BJ (cell line): ENCODE measurements at regions not wholly inside any gene's neighbourhood (a gene's known extent, or its start where the extent isn't known, plus 50 kb on each side); places are given as distances from the start of the nearest gene placed in this dataset.

Experiments
- CTCF ChIA-PET: fragments of 350-600 bp; formaldehyde crosslinking; extraction: SDS; loops from one replicate; lab custom pipeline; 2021; ENCODE audit warnings: antibody characterized with exemption, inconsistent platforms; lab: Yijun Ruan, JAX
- POLR2A ChIA-PET: fragments of 300-600 bp; sonication (Branson Sonifier 250); formaldehyde crosslinking; extraction: SDS; loops from one replicate; lab custom pipeline; 2021; ENCODE audit warnings: antibody characterized with exemption; lab: Charles Lee
- DNase-seq: peaks from one replicate; pipeline ENCODE4 v3.0.0-alpha.2; 2011; ENCODE audit warnings: low read depth
- H3K27me3 ChIP-seq: 2 replicates; pipeline ENCODE4 v1.6.0; 2011; ENCODE audit warnings: low read length; ENCODE audit not compliant: control insufficient read depth, insufficient read depth
- H3K36me3 ChIP-seq: 2 replicates; pipeline ENCODE4 v1.5.1; 2011; ENCODE audit warnings: low read length; ENCODE audit not compliant: control insufficient read depth, insufficient read depth
- H3K4me3 ChIP-seq: 2 replicates; pipeline ENCODE4 v1.5.1; 2011; ENCODE audit warnings: low read depth, mild to moderate bottlenecking, control low read depth, low read length
- CTCF ChIP-seq: IDR thresholded peaks from 2 replicates; pipeline ENCODE4 v1.5.1; 2011; ENCODE audit warnings: low read depth, mild to moderate bottlenecking, control low read depth, inconsistent platforms, low read length, moderate library complexity; ENCODE audit not compliant: insufficient read depth

GRCh38 chr11:88414981-88415413, 77.5 kb upstream of the CTSC start:
- CTCF ChIA-PET: no interaction called here
- DNase-seq: no peak
- no peak overlapping the region for H3K4me3 ChIP-seq
- POLR2A ChIA-PET: no interaction called here
- no peaks in the 10 kb centered on the region for H3K36me3 ChIP-seq
- TF ChIP-seq CTCF: no peak
- no peaks in the 10 kb centered on the region for H3K27me3 ChIP-seq

- POLR2A ChIA-PET: interaction anchor here (0.6 kb wide), 1 partner anchor 1630 kb away, joined by 3 read pairs; no protein-coding TSS in a partner anchor
- no peak for TF ChIP-seq CTCF
- no peak for DNase-seq
- no peaks in the 10 kb centered on the region for H3K27me3 ChIP-seq
- CTCF ChIA-PET: no interaction called here
- H3K4me3 ChIP-seq: no peak overlapping the region
- H3K36me3 ChIP-seq: no peaks in the 10 kb centered on the region
Measured at GRCh38 chr11:88414385-88414861, 76.9 kb upstream of the CTSC start.

- Histone ChIP-seq H3K27me3 (no peaks in the 10 kb centered on the region), H3K36me3 (no peaks in the 10 kb centered on the region), H3K4me3 (no peak overlapping the region)
- POLR2A ChIA-PET: no interaction called here
- TF ChIP-seq CTCF: no peak
- peak; percentile 38 for DNase-seq
- CTCF ChIA-PET: interaction anchor here (0.7 kb wide), 1 partner anchor 476 kb away, joined by 3 read pairs; no protein-coding TSS in a partner anchor
Measured at GRCh38 chr11:88411265-88411664, 73.7 kb upstream of the CTSC start.

GRCh38 chr11:88410656-88411055, 73.1 kb upstream of the CTSC start:
- no peak overlapping the region for H3K4me3 ChIP-seq
- H3K27me3 ChIP-seq: no peaks in the 10 kb centered on the region
- ChIA-PET POLR2A (no interaction called here), CTCF (no interaction called here)
- DNase-seq: no peak
- no peaks in the 10 kb centered on the region for H3K36me3 ChIP-seq
- no peak for TF ChIP-seq CTCF

- TF ChIP-seq CTCF: no peak
- POLR2A ChIA-PET: no interaction called here
- no peaks in the 10 kb centered on the region for H3K36me3 ChIP-seq
- CTCF ChIA-PET: interaction anchor here (0.6 kb wide), 1 partner anchor 1471 kb away, joined by 3 read pairs; no protein-coding TSS in a partner anchor
- H3K4me3 ChIP-seq: no peak overlapping the region
- no peak for DNase-seq
- no peaks in the 10 kb centered on the region for H3K27me3 ChIP-seq
Measured at GRCh38 chr11:88410056-88410455, 72.5 kb upstream of the CTSC start.
